ENCODE measurements at regions not wholly inside any gene's neighbourhood (a gene's known extent, or its start where the extent isn't known, plus 50 kb on each side); places are given as distances from the start of the nearest gene placed in this dataset.
A peak's percentile ranks its signal among the peaks of the same experiment; 100 is the strongest.
"Not testable (repeated sequence)": the region's sequence is repeated elsewhere in the genome, so short reads cannot be mapped to it uniquely, and the experiment has no call there.

DNA sequence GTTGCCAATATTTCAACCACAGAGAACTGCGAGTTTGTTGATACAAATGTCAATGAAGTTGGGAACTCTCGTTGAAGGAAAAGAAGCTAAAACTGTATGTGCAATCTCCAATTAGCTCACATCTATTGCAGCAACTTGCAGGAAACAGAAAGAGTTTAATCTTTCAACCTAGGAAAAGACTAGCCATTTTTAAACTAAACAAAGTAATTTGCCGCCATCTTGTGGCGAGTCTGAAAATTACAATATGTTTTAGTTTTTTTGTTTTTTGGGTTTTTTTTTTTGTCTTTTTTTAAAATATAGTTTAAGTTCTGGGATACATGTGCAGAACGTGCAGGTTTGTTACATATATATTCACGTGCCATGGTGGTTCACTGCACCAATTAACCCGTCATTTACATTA, 131.2 kb upstream of the FOXG1 start:
- DNase-seq = peak; percentile 36

DNA sequence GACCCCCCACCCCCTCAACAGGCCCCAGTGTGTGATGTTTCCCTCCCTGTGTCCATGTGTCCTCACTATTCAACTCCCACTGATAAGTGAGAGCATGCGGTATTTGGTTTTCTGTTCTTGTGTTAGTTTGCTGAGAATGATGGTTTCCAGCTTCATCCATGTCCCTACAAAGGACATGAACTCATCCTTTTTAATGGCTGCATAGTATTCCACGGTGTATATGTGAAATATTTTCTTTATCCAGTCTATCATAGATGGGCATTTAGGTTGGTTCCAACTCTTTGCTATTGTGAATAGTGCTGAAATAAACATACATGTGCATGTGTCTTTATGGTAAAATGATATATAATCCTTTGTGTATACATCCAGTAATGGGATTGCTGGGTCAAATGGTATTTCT, 130.8 kb upstream of the FOXG1 start:
- not testable (repeated sequence) for DNase-seq

DNA sequence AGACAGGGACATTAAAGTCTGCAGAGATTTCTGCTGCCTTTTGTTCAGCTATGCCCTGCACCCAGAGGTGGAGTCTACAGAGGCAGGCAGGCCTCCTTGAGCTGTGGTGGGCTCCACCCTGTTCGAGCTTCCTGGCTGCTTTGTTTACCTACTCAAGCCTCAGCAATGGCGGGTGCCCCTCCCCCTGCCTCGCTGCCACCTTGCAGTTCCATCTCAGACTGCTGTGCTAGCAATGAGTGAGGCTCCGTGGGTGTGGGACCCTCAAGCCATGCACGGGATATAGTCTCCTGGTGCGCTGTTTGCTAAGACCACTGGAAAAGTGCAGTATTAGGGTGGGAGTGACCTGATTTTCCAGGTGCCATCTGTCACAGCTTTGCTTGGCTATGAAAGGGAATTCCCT, 125.4 kb upstream of the FOXG1 start:
- not testable (repeated sequence) for DNase-seq

DNA sequence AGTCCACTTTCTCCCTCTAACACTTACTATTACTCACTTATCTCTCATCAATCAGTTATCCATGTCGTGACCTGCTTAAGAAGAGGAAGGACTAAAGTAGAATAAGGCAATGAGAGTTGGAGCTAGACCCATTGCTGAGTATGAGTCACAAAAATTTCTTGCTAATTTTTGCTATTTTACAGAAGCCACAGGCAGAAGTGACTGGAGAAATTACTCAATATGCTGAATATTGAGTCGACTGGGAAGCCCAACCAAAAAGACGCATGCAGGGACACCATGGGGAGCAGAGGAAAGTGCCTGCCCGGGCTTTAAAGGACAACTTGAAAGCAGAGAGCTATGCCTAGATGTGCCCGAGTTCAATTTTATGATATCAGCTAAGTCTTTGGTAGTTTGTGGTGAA, 115.4 kb upstream of the FOXG1 start:
- DNase-seq = peak; percentile 80

DNA sequence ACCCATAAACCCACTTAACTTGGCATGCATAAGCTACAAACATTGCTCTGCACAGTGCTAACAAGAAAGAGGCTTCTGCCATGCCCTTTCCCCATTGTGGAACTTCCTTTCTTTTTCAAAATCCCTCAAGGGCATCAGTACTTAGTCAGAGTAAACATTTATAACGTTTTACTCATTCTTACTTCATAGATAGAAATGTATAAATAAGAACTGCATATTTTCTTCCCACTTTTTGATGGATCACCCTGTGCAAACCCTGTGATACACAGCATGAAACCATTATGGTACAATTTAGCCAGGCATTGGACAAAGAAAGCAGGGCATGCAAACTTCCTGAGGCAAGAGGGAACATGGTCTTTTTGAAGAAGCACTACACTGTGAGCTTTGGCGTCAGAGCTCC, 113.8 kb upstream of the FOXG1 start:
- DNase-seq = peak; percentile 73

GRCh38 chr14:28653521-28653920, 113.1 kb upstream of the FOXG1 start:
- DNase-seq = peak; percentile 13

DNA sequence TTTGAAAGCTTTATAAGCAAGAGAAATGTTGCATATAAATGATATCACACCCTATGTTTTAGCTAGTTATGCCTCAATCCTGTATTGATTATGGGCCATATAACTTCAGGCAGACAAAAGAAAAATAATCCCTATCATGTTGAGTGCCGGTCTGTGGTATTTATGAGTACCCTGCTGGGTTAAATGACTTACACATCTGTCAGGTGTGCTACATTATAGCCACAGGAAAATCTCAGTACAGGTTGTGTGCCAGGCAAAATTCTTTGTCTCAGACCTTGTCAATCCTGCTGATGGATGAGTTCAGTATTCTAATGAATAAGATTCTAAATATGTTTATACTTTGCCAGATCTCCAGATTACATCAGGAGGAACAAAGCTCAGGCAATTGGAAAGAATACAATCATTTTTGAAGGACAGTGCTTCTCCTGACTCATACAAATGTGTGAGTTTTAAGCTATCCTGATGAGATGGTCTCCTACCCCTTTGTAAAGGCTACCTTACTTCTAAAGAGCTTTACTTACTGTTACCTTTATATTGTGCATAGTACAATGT, 109.8 kb upstream of the FOXG1 start:
- DNase-seq = peak; percentile 17

DNA sequence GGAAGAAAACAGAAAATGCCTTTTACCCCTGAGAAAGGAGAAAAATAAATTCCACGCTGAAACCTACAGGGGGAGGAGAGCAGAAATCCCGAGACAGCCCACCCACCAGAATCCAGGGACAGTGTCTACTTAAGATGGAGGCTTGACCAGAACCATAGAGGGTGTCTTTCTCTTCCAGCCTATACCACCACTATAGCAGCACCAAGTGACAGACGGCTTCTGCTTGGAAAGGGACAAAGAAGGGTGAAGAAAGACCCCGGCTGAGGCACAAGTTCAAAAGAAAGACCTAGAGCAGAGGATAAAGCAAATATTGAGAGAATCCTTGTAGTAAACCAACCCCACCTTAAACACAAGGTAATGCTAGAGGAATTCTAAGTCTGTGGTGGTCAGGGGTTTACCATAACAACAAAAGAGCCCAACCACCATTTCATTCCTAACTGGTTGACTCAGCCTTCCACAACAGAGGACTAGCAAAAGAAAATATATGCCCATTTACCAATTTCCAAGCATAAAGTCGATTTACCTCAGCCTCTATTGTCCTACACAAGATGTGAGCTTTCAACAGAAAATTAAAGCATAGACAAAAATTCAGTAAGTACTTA, 105.3 kb upstream of the FOXG1 start:
- peak; percentile 92 for DNase-seq

- no peak for DNase-seq
Measured at GRCh38 chr14:28666961-28667360, 99.6 kb upstream of the FOXG1 start.

DNA sequence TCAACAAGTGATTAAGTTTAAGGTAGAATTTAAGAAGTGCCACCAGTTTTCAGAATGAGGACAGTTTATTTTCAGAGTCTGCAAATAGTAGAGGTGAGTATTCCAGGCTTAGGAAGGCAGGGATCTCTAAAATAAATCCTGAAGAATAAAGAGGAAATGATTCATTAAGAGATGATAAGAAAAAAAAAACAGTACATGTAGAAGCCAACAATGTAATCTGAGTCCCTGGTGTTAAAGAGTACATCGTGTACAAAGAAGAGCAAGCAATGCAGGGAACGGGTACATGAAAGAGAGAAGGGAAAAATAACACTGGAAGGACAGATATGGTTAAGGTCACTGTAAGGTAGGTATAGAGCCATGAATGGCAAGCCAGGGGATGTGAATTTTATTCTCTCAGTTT, 95.2 kb upstream of the FOXG1 start:
- peak; percentile 18 for DNase-seq

DNA sequence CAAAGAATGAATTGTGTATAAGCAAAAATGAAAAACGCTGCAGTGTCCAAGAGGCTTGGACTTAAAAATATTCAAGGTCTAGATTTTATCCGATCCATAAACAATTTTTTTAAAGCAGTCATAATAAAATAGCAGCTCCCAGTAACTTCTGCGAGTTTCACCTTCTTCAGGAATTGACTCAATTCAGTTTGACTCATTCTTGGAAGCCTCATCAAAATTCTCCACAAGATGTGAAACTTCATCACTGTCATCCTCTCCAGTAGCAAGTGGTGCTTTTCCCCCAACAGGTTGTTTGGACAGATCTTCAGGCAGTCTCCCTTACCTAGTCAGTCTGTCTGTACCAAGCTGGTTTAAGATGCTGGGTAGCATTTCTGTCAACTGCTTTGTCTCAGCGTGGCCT, 93.5 kb upstream of the FOXG1 start:
- no peak for DNase-seq

GRCh38 chr14:28676479-28676878, 90.1 kb upstream of the FOXG1 start:
- DNase-seq = peak; percentile 85

GRCh38 chr14:28677381-28677780, 89.2 kb upstream of the FOXG1 start:
- DNase-seq = no peak

DNA sequence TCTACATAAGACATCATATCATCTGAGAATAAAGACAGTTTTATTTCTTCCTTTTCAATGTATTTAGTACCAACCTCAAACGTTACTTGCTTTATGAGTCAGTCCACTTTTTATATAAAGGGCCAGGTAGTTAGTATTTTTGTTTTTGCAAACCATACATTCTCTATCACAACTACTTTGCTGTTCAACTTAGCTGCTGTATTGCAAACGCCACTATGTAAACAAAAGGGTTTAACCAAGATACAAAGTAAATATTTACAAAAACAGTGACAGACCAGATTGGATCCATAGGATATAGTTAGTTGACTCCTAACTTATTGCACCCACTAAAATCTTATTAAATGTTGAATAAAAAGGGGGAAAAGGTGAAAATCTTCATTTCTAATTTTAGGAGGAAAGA, 87.7 kb upstream of the FOXG1 start:
- no peak for DNase-seq

DNA sequence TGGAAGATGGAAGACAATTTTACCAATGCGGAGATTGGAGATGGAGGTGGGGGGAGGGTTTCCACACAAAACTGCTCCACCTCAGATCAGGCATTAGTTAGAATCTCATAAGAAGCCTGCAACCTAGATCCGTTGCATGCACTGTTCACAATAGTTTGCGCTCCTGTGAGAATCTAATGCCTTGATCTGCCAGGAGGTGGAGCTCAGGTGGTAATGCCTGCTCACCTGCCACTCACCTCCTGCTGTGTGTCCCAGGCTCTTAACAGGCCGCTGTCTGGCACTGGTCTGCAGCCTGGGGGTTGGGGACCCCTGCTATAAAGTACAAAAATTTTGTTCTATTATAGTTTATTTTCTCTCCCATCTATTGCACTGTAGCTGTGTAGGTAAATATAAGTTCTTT, 84.9 kb upstream of the FOXG1 start:
- DNase-seq = no peak

DNA sequence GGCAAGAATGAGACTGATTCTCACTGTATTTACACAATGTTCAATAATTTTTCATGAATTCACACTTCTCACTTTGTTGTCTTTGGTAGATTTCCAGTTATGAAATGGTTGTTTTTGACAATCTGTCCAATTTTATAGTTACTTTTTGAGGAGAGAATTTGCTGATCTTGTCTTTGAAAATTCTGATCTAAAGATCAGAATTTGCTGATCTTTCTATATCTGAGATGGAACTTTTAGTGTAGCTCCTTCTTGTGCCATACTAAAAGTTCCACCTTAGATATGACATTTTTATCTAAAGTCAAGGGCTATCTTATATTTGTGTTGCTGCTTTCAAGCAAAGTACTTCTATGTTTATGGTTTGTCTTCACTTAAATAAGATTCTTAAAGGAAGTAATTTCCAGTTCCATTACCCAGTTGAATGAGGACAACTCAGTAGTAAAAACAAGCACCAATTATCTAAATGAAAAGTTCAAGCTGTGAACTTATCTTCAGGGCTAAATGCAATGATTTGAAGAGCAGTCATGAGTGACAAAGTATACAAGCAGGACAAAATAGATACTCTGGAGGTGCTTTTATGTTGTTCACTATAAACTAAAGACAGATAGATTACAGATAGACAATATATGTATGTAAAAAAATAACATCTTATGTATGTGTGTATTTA, 76.4 kb upstream of the FOXG1 start:
- no peak for DNase-seq

DNA sequence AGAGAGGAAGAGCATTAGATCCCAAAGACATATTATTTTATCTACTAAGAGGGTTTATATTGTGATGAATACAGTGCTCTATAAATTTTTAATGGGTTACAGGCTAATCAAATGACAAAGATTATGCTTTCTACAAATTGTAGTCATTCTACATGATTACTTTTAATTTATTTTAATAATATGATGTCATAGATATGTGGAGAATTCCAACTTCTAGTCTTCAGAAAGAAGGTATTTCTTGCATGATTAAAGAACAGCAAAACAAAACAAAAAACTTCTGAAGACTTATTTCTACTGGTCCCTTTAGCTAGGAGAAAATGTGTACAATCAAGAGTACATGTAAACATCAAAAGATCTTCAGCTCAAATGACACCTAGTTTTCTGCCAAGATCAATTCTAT, 71.5 kb upstream of the FOXG1 start:
- DNase-seq = no peak

DNA sequence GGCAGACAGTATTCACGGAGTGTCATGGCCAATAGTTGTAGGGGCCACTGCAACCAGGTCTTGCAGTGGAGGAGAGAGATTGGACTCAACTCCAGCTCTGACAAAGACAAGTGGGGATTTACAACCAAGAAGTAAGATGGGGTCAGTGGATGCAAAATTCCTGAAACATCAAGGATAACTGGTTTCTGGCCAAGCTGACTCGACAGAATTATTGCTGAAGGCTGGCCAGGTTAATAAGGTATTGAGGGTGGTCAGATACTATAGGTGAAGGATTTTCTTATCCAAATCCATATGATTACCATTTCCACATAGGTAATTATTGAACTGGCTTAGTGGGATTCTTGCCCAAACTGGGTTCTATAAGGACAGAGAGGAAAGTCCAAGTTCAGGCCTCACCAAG, 64.9 kb upstream of the FOXG1 start:
- DNase-seq = no peak

GRCh38 chr14:28703482-28703881, 63.1 kb upstream of the FOXG1 start:
- no peak for DNase-seq

- no peak for DNase-seq
Measured at GRCh38 chr14:28704153-28704552, 62.4 kb upstream of the FOXG1 start.

DNA sequence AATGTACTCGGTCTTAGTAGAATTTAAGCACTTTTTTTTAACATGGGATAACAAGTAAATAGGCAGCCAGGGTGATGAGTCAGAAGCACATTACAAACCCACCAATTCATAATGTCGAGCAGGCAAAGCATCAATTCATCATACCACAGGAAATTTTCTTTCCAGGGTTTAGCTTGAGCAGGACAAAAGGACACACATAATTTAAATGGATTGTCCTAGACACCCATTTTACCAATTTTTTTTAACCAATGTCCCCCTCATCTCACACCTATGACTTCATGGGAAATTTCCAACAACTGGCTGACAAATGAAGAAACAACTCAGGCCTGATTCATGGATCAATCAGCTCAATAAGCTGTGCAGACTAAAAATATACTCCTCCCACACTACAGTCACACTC, 58.8 kb upstream of the FOXG1 start:
- DNase-seq = peak; percentile 76

- DNase-seq = no peak
Measured at GRCh38 chr14:28709571-28710305, 56.8 kb upstream of the FOXG1 start.

All from fibroblast of skin of abdomen (primary cell).